Loucy (cell line): ENCODE measurements at regions not wholly inside any gene's neighbourhood (a gene's known extent, or its start where the extent isn't known, plus 50 kb on each side); places are given as distances from the start of the nearest gene placed in this dataset.

Experiments used
- H2AFZ ChIP-seq: fragments of 200-600 bp; sonication (generic); 2 replicates; pipeline ENCODE4 v1.6.0; 2016; ENCODE audit warnings: antibody characterized with exemption, mild to moderate bottlenecking, low read length, moderate library complexity
- H3F3A ChIP-seq: fragments of 200-600 bp; 2 replicates; pipeline ENCODE4 v1.6.0; 2016; ENCODE audit warnings: antibody characterized with exemption, low read depth, mild to moderate bottlenecking
- H3K27me3 ChIP-seq: fragments of 200-600 bp; sonication (generic); 2 replicates; pipeline ENCODE4 v1.6.1; 2014; ENCODE audit warnings: low read length, mild to moderate bottlenecking; ENCODE audit not compliant: insufficient read depth, poor library complexity, severe bottlenecking
- H3K36me3 ChIP-seq: fragments of 200-600 bp; sonication (generic); 2 replicates; pipeline ENCODE4 v1.6.1; 2016; ENCODE audit warnings: low read length; ENCODE audit not compliant: insufficient read depth
- H3K4me1 ChIP-seq: fragments of 200-600 bp; sonication (generic); 2 replicates; pipeline ENCODE4 v1.5.1; 2014; ENCODE audit warnings: low read length, mild to moderate bottlenecking; ENCODE audit not compliant: insufficient read depth, poor library complexity, severe bottlenecking
- H3K4me2 ChIP-seq: fragments of 200-600 bp; sonication (generic); 2 replicates; pipeline ENCODE4 v1.6.0; 2014; ENCODE audit warnings: antibody characterized with exemption, low read length, low read depth, mild to moderate bottlenecking; ENCODE audit not compliant: poor library complexity, severe bottlenecking
- H3K4me3 ChIP-seq: fragments of 200-600 bp; sonication (generic); 2 replicates; pipeline ENCODE4 v1.5.1; 2014; ENCODE audit warnings: low read length, mild to moderate bottlenecking, mixed read lengths; ENCODE audit not compliant: poor library complexity, severe bottlenecking
- H3K79me2 ChIP-seq: fragments of 200-600 bp; sonication (generic); 2 replicates; pipeline ENCODE4 v1.6.1; 2014; ENCODE audit warnings: low read length; ENCODE audit not compliant: insufficient read depth
- H3K9ac ChIP-seq: fragments of 200-600 bp; sonication (generic); 2 replicates; pipeline ENCODE4 v1.6.0; 2014; ENCODE audit warnings: mild to moderate bottlenecking, low read depth, low read length, moderate library complexity; ENCODE audit not compliant: poor library complexity, severe bottlenecking
- H3K9me2 ChIP-seq: fragments of 200-600 bp; sonication (generic); replicated peaks from 2 replicates; pipeline ENCODE4 v1.6.1; 2016; ENCODE audit warnings: low read depth, low read length, mixed read lengths
- H3K9me3 ChIP-seq: fragments of 200-600 bp; sonication (generic); 2 replicates; pipeline ENCODE4 v1.6.1; 2014; ENCODE audit warnings: mild to moderate bottlenecking, antibody characterized with exemption, low read length, low read depth; ENCODE audit not compliant: insufficient read depth
- H4K20me1 ChIP-seq: fragments of 200-600 bp; sonication (generic); 2 replicates; pipeline ENCODE4 v1.6.0; 2014; ENCODE audit warnings: antibody characterized with exemption, low read length, mild to moderate bottlenecking; ENCODE audit not compliant: insufficient read depth, poor library complexity, severe bottlenecking
- EZH2phosphoT487 ChIP-seq: fragments of 200-600 bp; IDR thresholded peaks from 2 replicates; pipeline ENCODE4 v1.6.1; 2018; ENCODE audit warnings: antibody characterized with exemption, mild to moderate bottlenecking, moderate library complexity, borderline replicate concordance
- TF ChIP-seq, protein P1 (sequence below): fragments of 200-600 bp; sonication (generic); conservative IDR thresholded peaks from 2 replicates; pipeline ENCODE4 v1.5.1; 2014; ENCODE audit warnings: mild to moderate bottlenecking, antibody characterized with exemption, low read length

DNA sequence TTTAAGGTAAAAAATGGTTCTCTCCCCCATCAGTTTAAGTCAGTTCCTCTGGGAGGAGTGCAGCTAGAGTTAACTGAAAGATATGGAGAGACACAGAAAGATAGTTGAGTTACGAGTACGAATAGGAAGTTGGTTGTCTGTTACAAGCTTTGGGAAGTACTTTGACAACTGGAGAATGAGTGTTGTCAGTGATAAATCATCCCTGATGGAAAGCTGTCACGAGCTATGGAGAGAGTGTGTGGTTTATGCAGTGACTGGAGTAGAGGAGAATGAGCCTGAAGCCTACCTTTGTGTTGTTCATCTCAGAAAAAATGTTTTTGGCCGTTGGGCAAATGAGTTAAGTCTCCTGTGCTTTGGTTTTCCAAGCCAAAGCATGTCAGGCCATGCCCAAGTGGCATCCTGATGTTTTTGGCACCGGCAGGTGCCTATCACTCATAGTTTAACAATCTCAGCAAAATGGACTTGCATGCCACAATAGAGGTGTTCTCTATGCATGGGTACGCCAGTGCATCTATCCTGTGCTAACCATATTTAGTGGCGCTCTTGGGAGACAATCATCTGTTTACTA lies 350.2 kb downstream of the IRS2 start:
- H3K4me3 ChIP-seq, result no peak overlapping the region
- TF ChIP-seq EZH2phosphoT487, result no peak
- TF ChIP-seq, protein P1, sequence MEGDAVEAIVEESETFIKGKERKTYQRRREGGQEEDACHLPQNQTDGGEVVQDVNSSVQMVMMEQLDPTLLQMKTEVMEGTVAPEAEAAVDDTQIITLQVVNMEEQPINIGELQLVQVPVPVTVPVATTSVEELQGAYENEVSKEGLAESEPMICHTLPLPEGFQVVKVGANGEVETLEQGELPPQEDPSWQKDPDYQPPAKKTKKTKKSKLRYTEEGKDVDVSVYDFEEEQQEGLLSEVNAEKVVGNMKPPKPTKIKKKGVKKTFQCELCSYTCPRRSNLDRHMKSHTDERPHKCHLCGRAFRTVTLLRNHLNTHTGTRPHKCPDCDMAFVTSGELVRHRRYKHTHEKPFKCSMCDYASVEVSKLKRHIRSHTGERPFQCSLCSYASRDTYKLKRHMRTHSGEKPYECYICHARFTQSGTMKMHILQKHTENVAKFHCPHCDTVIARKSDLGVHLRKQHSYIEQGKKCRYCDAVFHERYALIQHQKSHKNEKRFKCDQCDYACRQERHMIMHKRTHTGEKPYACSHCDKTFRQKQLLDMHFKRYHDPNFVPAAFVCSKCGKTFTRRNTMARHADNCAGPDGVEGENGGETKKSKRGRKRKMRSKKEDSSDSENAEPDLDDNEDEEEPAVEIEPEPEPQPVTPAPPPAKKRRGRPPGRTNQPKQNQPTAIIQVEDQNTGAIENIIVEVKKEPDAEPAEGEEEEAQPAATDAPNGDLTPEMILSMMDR, result no peak
- H3K36me3 ChIP-seq, result no peaks in the 10 kb centered on the region
- H3K9me3 ChIP-seq, result no peaks in the 10 kb centered on the region
- no peaks in the 10 kb centered on the region for H3K4me1 ChIP-seq
- no peaks in the 10 kb centered on the region for H4K20me1 ChIP-seq
- H3F3A ChIP-seq, result no peaks in the 10 kb centered on the region
- no peak overlapping the region for H3K4me2 ChIP-seq
- no peaks in the 10 kb centered on the region for H3K9me2 ChIP-seq
- no peaks in the 10 kb centered on the region for H3K27me3 ChIP-seq
- no peak overlapping the region for H3K9ac ChIP-seq
- no peaks in the 10 kb centered on the region for H3K79me2 ChIP-seq
- no peak overlapping the region for H2AFZ ChIP-seq

DNA sequence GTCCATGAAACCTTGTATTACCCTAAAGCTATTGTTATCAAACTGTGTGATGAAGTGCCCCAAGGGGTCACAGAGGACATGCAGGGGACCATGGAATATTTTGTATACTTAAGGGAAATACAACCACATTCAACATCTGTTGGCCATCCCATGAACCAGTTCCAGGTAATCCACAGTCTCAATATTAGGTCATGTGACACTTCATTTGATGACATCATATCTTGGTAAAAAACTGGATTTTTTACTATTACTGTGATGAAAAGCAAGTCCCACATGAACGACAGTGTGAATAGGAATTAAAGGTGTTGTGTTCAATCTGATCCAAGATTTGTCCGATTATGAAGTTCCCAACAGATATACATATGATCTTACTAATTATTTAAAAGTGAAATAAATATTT lies 355.2 kb downstream of the IRS2 start:
- Histone ChIP-seq H2AFZ (no peak overlapping the region), H3K4me2 (no peak overlapping the region), H3K4me3 (no peak overlapping the region), H3K4me1 (no peaks in the 10 kb centered on the region), H3K79me2 (no peaks in the 10 kb centered on the region), H3F3A (no peaks in the 10 kb centered on the region), H3K9me3 (0 out of 2 replicates have a peak, but pooled peaks cover 2% of the 10 kb centered on the region), H3K9ac (no peak overlapping the region), H3K36me3 (no peaks in the 10 kb centered on the region), H3K9me2 (no peaks in the 10 kb centered on the region), H4K20me1 (no peaks in the 10 kb centered on the region), H3K27me3 (no peaks in the 10 kb centered on the region)
- TF ChIP-seq EZH2phosphoT487, result no peak
- TF ChIP-seq, protein P1, result no peak

GRCh38 chr13:109428146-109428545 lies 358.2 kb downstream of the IRS2 start:
- Histone ChIP-seq H3K79me2 (no peaks in the 10 kb centered on the region), H3K9me3 (0 out of 2 replicates have a peak, but pooled peaks cover 2% of the 10 kb centered on the region), H3K36me3 (no peaks in the 10 kb centered on the region), H3F3A (no peaks in the 10 kb centered on the region), H3K27me3 (no peaks in the 10 kb centered on the region), H3K9ac (no peak overlapping the region), H3K9me2 (no peaks in the 10 kb centered on the region), H2AFZ (no peak overlapping the region), H3K4me2 (no peak overlapping the region), H4K20me1 (no peaks in the 10 kb centered on the region), H3K4me3 (no peak overlapping the region), H3K4me1 (no peaks in the 10 kb centered on the region)
- no peak for TF ChIP-seq EZH2phosphoT487
- TF ChIP-seq, protein P1, result no peak
